GM20000 (cell line): ENCODE measurements at regions not wholly inside any gene's neighbourhood (a gene's known extent, or its start where the extent isn't known, plus 50 kb on each side); places are given as distances from the start of the nearest gene placed in this dataset.

Source experiments
- DNase-seq: peaks from one replicate; pipeline ENCODE4 v3.0.0; 2012; ENCODE audit warnings: low spot score
- TF ChIP-seq, protein P1 (sequence below): IDR thresholded peaks from 2 replicates; pipeline ENCODE4 v1.5.1; 2012; ENCODE audit warnings: mild to moderate bottlenecking, control low read depth; ENCODE audit errors: extremely low read depth, missing control alignments

- DNase-seq: no peak
- TF ChIP-seq, protein P1, sequence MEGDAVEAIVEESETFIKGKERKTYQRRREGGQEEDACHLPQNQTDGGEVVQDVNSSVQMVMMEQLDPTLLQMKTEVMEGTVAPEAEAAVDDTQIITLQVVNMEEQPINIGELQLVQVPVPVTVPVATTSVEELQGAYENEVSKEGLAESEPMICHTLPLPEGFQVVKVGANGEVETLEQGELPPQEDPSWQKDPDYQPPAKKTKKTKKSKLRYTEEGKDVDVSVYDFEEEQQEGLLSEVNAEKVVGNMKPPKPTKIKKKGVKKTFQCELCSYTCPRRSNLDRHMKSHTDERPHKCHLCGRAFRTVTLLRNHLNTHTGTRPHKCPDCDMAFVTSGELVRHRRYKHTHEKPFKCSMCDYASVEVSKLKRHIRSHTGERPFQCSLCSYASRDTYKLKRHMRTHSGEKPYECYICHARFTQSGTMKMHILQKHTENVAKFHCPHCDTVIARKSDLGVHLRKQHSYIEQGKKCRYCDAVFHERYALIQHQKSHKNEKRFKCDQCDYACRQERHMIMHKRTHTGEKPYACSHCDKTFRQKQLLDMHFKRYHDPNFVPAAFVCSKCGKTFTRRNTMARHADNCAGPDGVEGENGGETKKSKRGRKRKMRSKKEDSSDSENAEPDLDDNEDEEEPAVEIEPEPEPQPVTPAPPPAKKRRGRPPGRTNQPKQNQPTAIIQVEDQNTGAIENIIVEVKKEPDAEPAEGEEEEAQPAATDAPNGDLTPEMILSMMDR: no peak
Observed at GRCh38 chr1:29870621-29871020, 634.3 kb downstream of the PTPRU start.

GRCh38 chr1:29869802-29870201, 633.5 kb downstream of the PTPRU start:
- no peak for DNase-seq
- TF ChIP-seq, protein P1: no peak

DNA sequence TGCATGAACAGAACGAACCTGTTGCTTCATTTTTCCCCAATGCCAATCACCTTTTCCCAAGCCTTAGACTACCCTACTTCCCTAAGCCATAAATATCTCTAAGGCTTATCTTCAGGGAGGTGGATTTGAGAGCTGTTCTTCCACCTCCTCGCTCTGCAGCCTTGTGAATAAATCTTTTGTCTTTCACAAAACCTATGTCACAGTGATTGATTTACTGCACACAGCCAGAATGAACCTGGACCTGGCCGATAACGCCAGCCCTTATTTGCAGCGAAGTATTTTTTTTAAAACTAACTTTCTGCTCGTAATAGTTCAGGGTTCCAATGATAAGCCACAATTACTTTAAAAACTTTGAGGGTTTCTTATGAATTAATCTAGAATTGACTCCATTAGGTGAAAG, 632.6 kb downstream of the PTPRU start:
- TF ChIP-seq, protein P1: no peak
- DNase-seq: no peak

GRCh38 chr1:29868096-29868495, 631.8 kb downstream of the PTPRU start:
- TF ChIP-seq, protein P1: no peak
- no peak for DNase-seq

- DNase-seq: no peak
- TF ChIP-seq, protein P1: no peak
Observed at GRCh38 chr1:29865051-29865450, 628.7 kb downstream of the PTPRU start.

GRCh38 chr1:29864431-29865022, 628.2 kb downstream of the PTPRU start:
- TF ChIP-seq, protein P1: no peak
- DNase-seq: no peak

GRCh38 chr1:29861922-29862321, 625.6 kb downstream of the PTPRU start:
- DNase-seq: no peak
- TF ChIP-seq, protein P1: no peak
